Transverse colon (tissue), 4 donors: ENCODE measurements at regions not wholly inside any gene's neighbourhood (a gene's known extent, or its start where the extent isn't known, plus 50 kb on each side); places are given as distances from the start of the nearest gene placed in this dataset.

Experiments used
- DNase-seq: peaks from one replicate; pipeline ENCODE4 v3.0.0-alpha.2; 2019
- H3K27ac ChIP-seq, 4 donors: fragments of 200-600 bp; sonication (generic); 2 replicates each; pipeline ENCODE4 v1.5.1; 2016 to 2018; ENCODE audit warnings: inconsistent platforms in 4 of 4
- H3K27me3 ChIP-seq: fragments of 200-600 bp; sonication (generic); 2 replicates; pipeline ENCODE4 v1.5.1; 2017; ENCODE audit warnings: inconsistent platforms
- H3K36me3 ChIP-seq, 4 donors: fragments of 200-600 bp; sonication (generic); 2 replicates each; pipeline ENCODE4 v1.5.1; 2017 to 2019; ENCODE audit warnings: inconsistent platforms in 4 of 4
- H3K4me1 ChIP-seq, 4 donors: fragments of 200-600 bp; sonication (generic); 2 replicates each; pipeline ENCODE4 v1.5.1; 2017 to 2020; ENCODE audit warnings: inconsistent platforms in 4 of 4
- H3K4me3 ChIP-seq, 4 donors: fragments of 200-600 bp; sonication (generic); 1 replicate in 1 of 4; 2 replicates in 3 of 4; pipeline versions ENCODE4 v1.5.1 to v1.6.1; 2017 to 2019; ENCODE audit warnings: inconsistent platforms in 4 of 4
- H3K9me3 ChIP-seq, 2 donors: fragments of 200-600 bp; sonication (generic); 2 replicates each; pipeline ENCODE4 v1.5.1; 2017 to 2019; ENCODE audit warnings: inconsistent platforms in 2 of 2
- EP300 ChIP-seq: sonication (generic); formaldehyde crosslinking; IDR thresholded peaks from one replicate; pipeline ENCODE4 v1.6.1; 2017; ENCODE audit warnings: antibody characterized with exemption, low read depth
- POLR2A ChIP-seq: fragments of 450-650 bp; IDR thresholded peaks from one replicate; pipeline ENCODE4 v1.6.1; 2016; ENCODE audit warnings: antibody characterized with exemption, mild to moderate bottlenecking, moderate library complexity
- POLR2AphosphoS5 ChIP-seq, 3 donors: sonication (generic); formaldehyde crosslinking; IDR thresholded peaks; one replicate each; pipeline ENCODE4 v1.6.1; 2016; ENCODE audit warnings: antibody characterized with exemption in 3 of 3
- WGBS, 2 donors: methylation state at CpG; one replicate each; pipeline ENCODE4 v1.1.5; 2018; ENCODE audit warnings: low coverage in 1 of 2; 5-methylcytosine and 5-hydroxymethylcytosine counted together
- in situ Hi-C, 4 donors: fragments of 200-750 bp; cut with MboI; loops; one replicate each; pipeline versions ENCODE4 v1.15.0 to v1.15.1; 2017; ENCODE audit warnings: low sequenced_read_pairs in 3 of 4, low pct_ligation_motif_present in 1 of 4, low pct_unique_long_range_greater_than_20kb in 1 of 4
- intact Hi-C: fragments of 100-400 bp; cut with DNase I; formaldehyde crosslinking; loops from one replicate; pipeline ENCODE4 v1.15.1; 2023; ENCODE audit warnings: low total_unique reads
- TF ChIP-seq, protein P1 (sequence below), 5 experiments: fragments of 200-600 bp in 3 of 5; fragments of 450-650 bp in 2 of 5; sonication (generic) in 3 of 5; IDR thresholded peaks; 1 replicate in 2 of 5; 2 replicates in 3 of 5; pipeline ENCODE4 v1.5.1; 2016 to 2017; ENCODE audit warnings: antibody characterized with exemption in 5 of 5, inconsistent platforms in 3 of 5, mild to moderate bottlenecking in 2 of 5, moderate library complexity in 1 of 5

DNA sequence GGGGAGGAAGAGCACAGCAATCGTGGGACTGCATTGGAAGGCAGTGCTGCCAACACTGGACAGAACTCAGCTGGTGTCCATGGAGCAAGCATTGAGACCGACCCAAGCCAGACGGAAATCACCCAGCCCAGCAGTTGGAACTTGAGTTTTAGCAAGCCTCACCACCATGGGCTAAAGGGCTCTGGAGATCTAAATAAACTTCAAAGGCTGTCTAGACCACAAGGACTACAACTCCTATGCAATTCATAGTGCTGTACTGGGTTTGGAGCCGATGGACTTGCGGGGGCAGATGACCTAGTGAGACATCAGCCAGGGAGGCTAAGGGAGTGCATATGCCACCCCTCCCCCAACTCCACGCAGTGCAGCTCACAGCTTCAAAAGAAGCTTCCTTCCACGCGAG is 243.6 kb upstream of the SLC39A10 start:
- no peaks in the 10 kb centered on the region for H3K4me1 ChIP-seq
- TF ChIP-seq POLR2A (no peak), POLR2AphosphoS5 (IDR thresholded peaks at IDR 0.05) (no peak), EP300 (no peak)
- H3K4me3 ChIP-seq, result no peak overlapping the region
- 73 to 100% methylated on average over 1 to 8 of the region's 8 CpGs for WGBS, 2 donors
- in situ Hi-C loops (no loop called here), intact Hi-C loops (no loop called here)
- no peaks in the 10 kb centered on the region for H3K36me3 ChIP-seq
- no peak for DNase-seq
- H3K27me3 ChIP-seq, result no peaks in the 10 kb centered on the region
- H3K9me3 ChIP-seq, result no peaks in the 10 kb centered on the region
- no peak overlapping the region for H3K27ac ChIP-seq

DNA sequence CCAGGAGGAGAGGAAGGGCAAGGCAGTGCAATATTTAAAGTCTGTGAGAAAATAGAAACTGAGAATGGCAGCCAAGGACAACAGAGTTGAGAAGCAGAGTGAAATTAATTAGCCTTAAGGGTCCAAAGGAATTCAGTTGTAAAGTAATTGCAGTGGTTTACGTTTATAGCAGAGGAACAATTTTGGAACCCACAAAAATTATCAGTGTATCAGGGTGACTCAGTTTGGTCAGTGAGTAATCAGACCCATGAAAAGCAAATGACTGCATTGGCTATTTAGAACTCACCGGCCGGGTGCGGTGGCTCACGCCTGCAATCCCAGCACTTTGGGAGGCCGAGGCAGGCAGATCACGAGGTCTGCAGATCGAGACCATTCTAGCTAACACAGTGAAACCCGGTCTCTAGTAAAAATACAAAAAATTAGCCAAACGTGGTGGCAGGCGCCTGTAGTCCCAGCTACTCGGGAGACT is 245.8 kb upstream of the SLC39A10 start:
- no peaks in the 10 kb centered on the region for H3K9me3 ChIP-seq
- in situ Hi-C loops, result no loop called here
- WGBS, 2 donors, result 80 to 90% methylated on average over 1 to 12 of the region's 12 CpGs
- H3K27me3 ChIP-seq, result no peaks in the 10 kb centered on the region
- H3K27ac ChIP-seq, result no peak overlapping the region
- H3K36me3 ChIP-seq, result no peaks in the 10 kb centered on the region
- no peaks in the 10 kb centered on the region for H3K4me1 ChIP-seq
- intact Hi-C loops, result no loop called here
- TF ChIP-seq, protein P1, sequence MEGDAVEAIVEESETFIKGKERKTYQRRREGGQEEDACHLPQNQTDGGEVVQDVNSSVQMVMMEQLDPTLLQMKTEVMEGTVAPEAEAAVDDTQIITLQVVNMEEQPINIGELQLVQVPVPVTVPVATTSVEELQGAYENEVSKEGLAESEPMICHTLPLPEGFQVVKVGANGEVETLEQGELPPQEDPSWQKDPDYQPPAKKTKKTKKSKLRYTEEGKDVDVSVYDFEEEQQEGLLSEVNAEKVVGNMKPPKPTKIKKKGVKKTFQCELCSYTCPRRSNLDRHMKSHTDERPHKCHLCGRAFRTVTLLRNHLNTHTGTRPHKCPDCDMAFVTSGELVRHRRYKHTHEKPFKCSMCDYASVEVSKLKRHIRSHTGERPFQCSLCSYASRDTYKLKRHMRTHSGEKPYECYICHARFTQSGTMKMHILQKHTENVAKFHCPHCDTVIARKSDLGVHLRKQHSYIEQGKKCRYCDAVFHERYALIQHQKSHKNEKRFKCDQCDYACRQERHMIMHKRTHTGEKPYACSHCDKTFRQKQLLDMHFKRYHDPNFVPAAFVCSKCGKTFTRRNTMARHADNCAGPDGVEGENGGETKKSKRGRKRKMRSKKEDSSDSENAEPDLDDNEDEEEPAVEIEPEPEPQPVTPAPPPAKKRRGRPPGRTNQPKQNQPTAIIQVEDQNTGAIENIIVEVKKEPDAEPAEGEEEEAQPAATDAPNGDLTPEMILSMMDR (IDR thresholded peaks at IDR 0.05), result no peak
- TF ChIP-seq EP300 (no peak), POLR2A (no peak), POLR2AphosphoS5 (IDR thresholded peaks at IDR 0.05) (no peak)
- DNase-seq, result no peak
- H3K4me3 ChIP-seq, result no peak overlapping the region

DNA sequence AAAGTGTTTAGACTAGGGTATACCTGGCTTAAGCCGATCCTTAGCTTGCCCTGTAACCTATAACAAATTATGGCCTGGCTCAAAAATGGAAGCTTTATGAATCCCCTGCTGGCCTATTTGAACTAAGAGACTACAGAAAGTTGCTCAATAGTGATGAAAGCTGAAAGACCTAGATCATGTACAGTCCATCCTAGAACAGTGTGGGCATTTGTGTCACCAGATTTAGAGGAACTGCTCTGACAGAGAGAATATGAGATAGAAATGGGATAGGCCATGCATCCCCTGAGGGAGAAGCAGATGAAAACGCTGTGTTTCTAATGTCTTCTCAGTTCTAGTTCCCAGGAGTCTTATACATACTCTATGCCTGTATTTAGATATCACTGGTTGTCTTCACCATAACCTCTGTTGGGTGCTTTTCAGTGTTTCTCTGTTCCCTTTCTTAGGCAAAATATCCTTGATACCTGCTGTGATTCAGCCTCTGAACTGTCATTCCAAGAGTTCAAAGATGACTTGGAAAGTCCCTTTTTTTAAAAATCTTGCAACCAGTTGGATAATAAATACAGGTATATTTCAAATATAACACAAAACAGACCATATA is 246.9 kb upstream of the SLC39A10 start:
- no peaks in the 10 kb centered on the region for H3K36me3 ChIP-seq
- in situ Hi-C loops (no loop called here), intact Hi-C loops (no loop called here)
- no peak overlapping the region for H3K27ac ChIP-seq
- no peaks in the 10 kb centered on the region for H3K9me3 ChIP-seq
- H3K27me3 ChIP-seq, result no peaks in the 10 kb centered on the region
- WGBS, 2 donors, result 78 to 91% methylated on average over 2 of the region's 2 CpGs
- TF ChIP-seq POLR2A, result no peak
- TF ChIP-seq, protein P1 (IDR thresholded peaks at IDR 0.05), result no peak
- TF ChIP-seq EP300, result no peak
- no peak for TF ChIP-seq POLR2AphosphoS5 (IDR thresholded peaks at IDR 0.05)
- H3K4me3 ChIP-seq, result no peak overlapping the region
- DNase-seq, result no peak
- no peaks in the 10 kb centered on the region for H3K4me1 ChIP-seq

DNA sequence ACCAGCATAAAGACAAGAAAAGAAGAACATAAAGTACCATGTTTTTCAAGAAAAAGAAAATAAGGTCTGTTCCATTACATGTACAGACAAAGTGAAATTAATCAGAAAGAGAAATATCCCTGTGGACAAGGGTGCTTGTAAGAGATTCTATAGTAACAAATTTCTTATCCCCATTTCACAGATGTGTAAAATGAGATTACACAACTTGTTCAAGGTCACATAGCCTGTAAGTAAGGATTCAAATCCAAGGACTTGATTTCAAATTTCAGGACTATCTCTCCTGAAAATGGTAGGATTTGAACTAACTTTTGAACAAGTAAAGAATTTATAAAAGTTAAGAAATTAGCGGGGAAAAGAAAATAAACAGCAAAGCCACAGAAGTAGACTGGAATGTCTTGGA is 248.2 kb upstream of the SLC39A10 start:
- 92 to 94% methylated on average over 1 of the region's 1 CpG for WGBS, 2 donors
- intact Hi-C loops (no loop called here), in situ Hi-C loops (no loop called here)

More for the DNA sequence above, 248.2 kb upstream of the SLC39A10 start:
- H3K27me3 ChIP-seq, result no peaks in the 10 kb centered on the region
- no peaks in the 10 kb centered on the region for H3K9me3 ChIP-seq
- no peaks in the 10 kb centered on the region for H3K4me1 ChIP-seq
- no peak for DNase-seq
- TF ChIP-seq EP300 (no peak), POLR2AphosphoS5 (IDR thresholded peaks at IDR 0.05) (no peak), POLR2A (no peak)
- TF ChIP-seq, protein P1 (IDR thresholded peaks at IDR 0.05), result no peak
- H3K36me3 ChIP-seq, result no peaks in the 10 kb centered on the region
- no peak overlapping the region for H3K4me3 ChIP-seq
- H3K27ac ChIP-seq, result no peak overlapping the region
